ENCODE measurements at regions not wholly inside any gene's neighbourhood (a gene's known extent, or its start where the extent isn't known, plus 50 kb on each side); places are given as distances from the start of the nearest gene placed in this dataset.
A peak's percentile ranks its signal among the peaks of the same experiment; 100 is the strongest.

GRCh38 chr10:128448796-128449195, 322.6 kb upstream of the MKI67 start:
- in situ Hi-C loops (cut with MboI): no loop called here
- CTCF ChIA-PET (ENCODE audit: low intra/inter-chr PET ratio): no interaction called here
- Histone ChIP-seq H3K4me2 (ENCODE audit: insufficient read depth, low read length) (no peak overlapping the region), H3K79me2 (ENCODE audit: control insufficient read depth, insufficient read depth, low read length) (no peaks in the 10 kb centered on the region), H4K20me1 (replicated peaks; ENCODE audit: control insufficient read depth, insufficient read depth, low read length) (no peaks in the 10 kb centered on the region), H3K27ac (ENCODE audit: extremely low read depth, low read depth, low read length) (no peak overlapping the region), H3K27me3 (ENCODE audit: control insufficient read depth in 2 of 2, insufficient read depth in 2 of 2, low read length in 2 of 2) (peaks cover 0 to 9% of the 10 kb centered on the region in 2 experiments; a peak in 3 of 5 replicates), H3K9me3 (replicated peaks; ENCODE audit: control insufficient read depth, insufficient read depth, low read depth, low read length) (no peaks in the 10 kb centered on the region), H3K36me3 (ENCODE audit: control insufficient read depth, insufficient read depth, low read length) (no peaks in the 10 kb centered on the region), H3K4me3 (no peak overlapping the region), H2AFZ (ENCODE audit: low read depth, low read length) (no peak overlapping the region), H3K9me1 (ENCODE audit: control insufficient read depth, insufficient read depth, low read length) (no peaks in the 10 kb centered on the region), H3K4me1 (replicated peaks in 1 of 2; ENCODE audit: control insufficient read depth in 2 of 2, insufficient read depth in 2 of 2, low read length in 2 of 2) (no peaks in the 10 kb centered on the region), H3K9ac (ENCODE audit: insufficient read depth in 1 of 2, low read depth in 2 of 2, low read length in 2 of 2) (no peak overlapping the region)
- intact Hi-C loops (cut with micrococcal nuclease): no loop called here
- DNase-seq (ENCODE audit: extremely low read depth in 1 of 4, low spot score in 3 of 4): no peak
- no peak for TF ChIP-seq SMAD4 (CRISPR knock-in tag; conservative IDR thresholded peaks at IDR 0.05)
- TF ChIP-seq CEBPB (tag; IDR thresholded peaks at IDR 0.05): peak; percentile 50
- TF ChIP-seq CBFB (CRISPR knock-in tag; IDR thresholded peaks at IDR 0.05): no peak
- no peak for TF ChIP-seq ELF2 (CRISPR knock-in tag; IDR thresholded peaks at IDR 0.05)
- TF ChIP-seq ZNF592 (IDR thresholded peaks at IDR 0.05): no peak
- no TSS peak for BruUV-seq (replicated peaks)
- 0% methylated on average over 5 of the region's 5 CpGs for WGBS (ENCODE audit: insufficient coverage, low coverage, missing lambda C conversion rate)
- ATAC-seq: no peak
- no peak for FAIRE-seq
- POLR2A ChIA-PET: no interaction called here

Measured in K562 (cell line).